Neural cell (in vitro differentiated cells): ENCODE measurements at regions not wholly inside any gene's neighbourhood (a gene's known extent, or its start where the extent isn't known, plus 50 kb on each side); places are given as distances from the start of the nearest gene placed in this dataset.

Experiments
- EP300 ChIP-seq: fragments of 450-650 bp; conservative IDR thresholded peaks from 2 replicates; pipeline ENCODE4 v1.6.1; 2014; ENCODE audit warnings: antibody characterized with exemption, mild to moderate bottlenecking, moderate library complexity; ENCODE audit not compliant: poor library complexity, severe bottlenecking
- EZH2 ChIP-seq: fragments of 200-600, 300-800 bp; shearing (Covaris generic), sonication (generic); IDR thresholded peaks from 2 replicates; pipeline ENCODE4 v1.6.1; 2014; ENCODE audit warnings: antibody characterized with exemption, low read length, borderline replicate concordance, mild to moderate bottlenecking; ENCODE audit not compliant: insufficient read depth, poor library complexity, severe bottlenecking
- MXI1 ChIP-seq: fragments of 450-650 bp; conservative IDR thresholded peaks from 2 replicates; pipeline ENCODE4 v1.6.1; 2014; ENCODE audit warnings: antibody characterized with exemption, mild to moderate bottlenecking; ENCODE audit not compliant: poor library complexity, severe bottlenecking
- POLR2AphosphoS5 ChIP-seq: IDR thresholded peaks from 2 replicates; pipeline ENCODE4 v1.6.1; 2012
- RAD21 ChIP-seq: fragments of 450-650 bp; conservative IDR thresholded peaks from 2 replicates; pipeline ENCODE4 v1.6.1; 2014; ENCODE audit warnings: antibody characterized with exemption, mild to moderate bottlenecking, moderate library complexity
- SMC3 ChIP-seq: fragments of 450-650 bp; conservative IDR thresholded peaks from 2 replicates; pipeline ENCODE4 v1.6.1; 2014; ENCODE audit warnings: antibody characterized with exemption, mild to moderate bottlenecking, moderate library complexity; ENCODE audit not compliant: poor library complexity
- TAF1 ChIP-seq: IDR thresholded peaks from 2 replicates; pipeline ENCODE4 v1.6.1; 2012; ENCODE audit warnings: low read depth
- TF ChIP-seq, protein P1 (sequence below): fragments of 450-650 bp; IDR thresholded peaks from 2 replicates; pipeline ENCODE4 v1.5.1; 2014; ENCODE audit warnings: antibody characterized with exemption, mild to moderate bottlenecking, moderate library complexity; ENCODE audit not compliant: poor library complexity, severe bottlenecking
- TF ChIP-seq, protein P2 (sequence below): IDR thresholded peaks from 2 replicates; pipeline ENCODE4 v1.6.1; 2012; ENCODE audit warnings: borderline replicate concordance

DNA sequence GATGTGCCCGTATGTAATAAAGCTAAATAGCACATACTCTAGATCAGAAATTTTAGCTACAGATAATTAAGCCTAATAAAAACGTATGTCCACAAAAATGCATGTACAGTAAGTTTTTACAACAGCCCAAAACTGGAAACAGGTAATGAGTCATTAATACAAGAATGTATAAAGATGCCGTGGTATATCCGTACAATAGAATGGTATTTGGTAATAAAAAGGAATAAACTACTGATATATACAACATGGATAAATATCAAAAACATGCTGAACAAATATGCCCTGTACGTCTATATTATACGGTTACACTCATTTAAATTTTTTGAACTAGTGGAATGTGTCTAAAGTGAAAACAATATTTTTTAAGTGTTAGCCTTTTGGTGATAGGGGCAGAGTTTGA is 128.2 kb upstream of the ADGRB3 start:
- TF ChIP-seq, protein P1, sequence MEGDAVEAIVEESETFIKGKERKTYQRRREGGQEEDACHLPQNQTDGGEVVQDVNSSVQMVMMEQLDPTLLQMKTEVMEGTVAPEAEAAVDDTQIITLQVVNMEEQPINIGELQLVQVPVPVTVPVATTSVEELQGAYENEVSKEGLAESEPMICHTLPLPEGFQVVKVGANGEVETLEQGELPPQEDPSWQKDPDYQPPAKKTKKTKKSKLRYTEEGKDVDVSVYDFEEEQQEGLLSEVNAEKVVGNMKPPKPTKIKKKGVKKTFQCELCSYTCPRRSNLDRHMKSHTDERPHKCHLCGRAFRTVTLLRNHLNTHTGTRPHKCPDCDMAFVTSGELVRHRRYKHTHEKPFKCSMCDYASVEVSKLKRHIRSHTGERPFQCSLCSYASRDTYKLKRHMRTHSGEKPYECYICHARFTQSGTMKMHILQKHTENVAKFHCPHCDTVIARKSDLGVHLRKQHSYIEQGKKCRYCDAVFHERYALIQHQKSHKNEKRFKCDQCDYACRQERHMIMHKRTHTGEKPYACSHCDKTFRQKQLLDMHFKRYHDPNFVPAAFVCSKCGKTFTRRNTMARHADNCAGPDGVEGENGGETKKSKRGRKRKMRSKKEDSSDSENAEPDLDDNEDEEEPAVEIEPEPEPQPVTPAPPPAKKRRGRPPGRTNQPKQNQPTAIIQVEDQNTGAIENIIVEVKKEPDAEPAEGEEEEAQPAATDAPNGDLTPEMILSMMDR: no peak
- TF ChIP-seq POLR2AphosphoS5: no peak
- no peak for TF ChIP-seq EP300
- TF ChIP-seq RAD21: no peak
- TF ChIP-seq, protein P2, sequence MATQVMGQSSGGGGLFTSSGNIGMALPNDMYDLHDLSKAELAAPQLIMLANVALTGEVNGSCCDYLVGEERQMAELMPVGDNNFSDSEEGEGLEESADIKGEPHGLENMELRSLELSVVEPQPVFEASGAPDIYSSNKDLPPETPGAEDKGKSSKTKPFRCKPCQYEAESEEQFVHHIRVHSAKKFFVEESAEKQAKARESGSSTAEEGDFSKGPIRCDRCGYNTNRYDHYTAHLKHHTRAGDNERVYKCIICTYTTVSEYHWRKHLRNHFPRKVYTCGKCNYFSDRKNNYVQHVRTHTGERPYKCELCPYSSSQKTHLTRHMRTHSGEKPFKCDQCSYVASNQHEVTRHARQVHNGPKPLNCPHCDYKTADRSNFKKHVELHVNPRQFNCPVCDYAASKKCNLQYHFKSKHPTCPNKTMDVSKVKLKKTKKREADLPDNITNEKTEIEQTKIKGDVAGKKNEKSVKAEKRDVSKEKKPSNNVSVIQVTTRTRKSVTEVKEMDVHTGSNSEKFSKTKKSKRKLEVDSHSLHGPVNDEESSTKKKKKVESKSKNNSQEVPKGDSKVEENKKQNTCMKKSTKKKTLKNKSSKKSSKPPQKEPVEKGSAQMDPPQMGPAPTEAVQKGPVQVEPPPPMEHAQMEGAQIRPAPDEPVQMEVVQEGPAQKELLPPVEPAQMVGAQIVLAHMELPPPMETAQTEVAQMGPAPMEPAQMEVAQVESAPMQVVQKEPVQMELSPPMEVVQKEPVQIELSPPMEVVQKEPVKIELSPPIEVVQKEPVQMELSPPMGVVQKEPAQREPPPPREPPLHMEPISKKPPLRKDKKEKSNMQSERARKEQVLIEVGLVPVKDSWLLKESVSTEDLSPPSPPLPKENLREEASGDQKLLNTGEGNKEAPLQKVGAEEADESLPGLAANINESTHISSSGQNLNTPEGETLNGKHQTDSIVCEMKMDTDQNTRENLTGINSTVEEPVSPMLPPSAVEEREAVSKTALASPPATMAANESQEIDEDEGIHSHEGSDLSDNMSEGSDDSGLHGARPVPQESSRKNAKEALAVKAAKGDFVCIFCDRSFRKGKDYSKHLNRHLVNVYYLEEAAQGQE: no peak
- no peak for TF ChIP-seq SMC3
- TF ChIP-seq TAF1: no peak
- no peak for TF ChIP-seq EZH2
- TF ChIP-seq MXI1: no peak
